ENCODE measurements at regions not wholly inside any gene's neighbourhood (a gene's known extent, or its start where the extent isn't known, plus 50 kb on each side); places are given as distances from the start of the nearest gene placed in this dataset.
A peak's percentile ranks its signal among the peaks of the same experiment; 100 is the strongest.

GRCh38 chr5:36786448-36787012 lies 90.0 kb upstream of the NIPBL start:
- Mint-ChIP-seq H3K9me3 (peaks cover 0 to 6% (median 4%) of the 10 kb centered on the region in 7 donors), H3K36me3 (no peaks in the 10 kb centered on the region), H3K27ac (no peak overlapping the region), H3K4me3 (no peak overlapping the region), H3K27me3 (ENCODE audit: low read depth in 3 of 3) (peaks cover 6 to 10% (median 6%) of the 10 kb centered on the region in 3 donors), H3K4me1 (peaks cover 2% of the 10 kb centered on the region)
- no peak overlapping the region for H3K9ac ChIP-seq (ENCODE audit: insufficient read depth, low read length, poor library complexity, severe bottlenecking)
- TF ChIP-seq CTCF (IDR thresholded peaks at IDR 0.05): no peak
- no peak for DNase-seq
- no peak overlapping the region for H3K4me2 ChIP-seq (replicated peaks; ENCODE audit: extremely low read depth, low read length, poor library complexity, severe bottlenecking)
- intact Hi-C loops (cut with micrococcal nuclease): no loop called here
- H4K20me1 ChIP-seq (ENCODE audit: insufficient read depth, low read length): no peaks in the 10 kb centered on the region
- WGBS (ENCODE audit: insufficient coverage): 88% methylated on average over 1 of the region's 1 CpG
- H3K27me3 ChIP-seq (ENCODE audit: control insufficient read depth in 2 of 2, insufficient read depth in 2 of 2, low read length in 2 of 2): no peaks in the 10 kb centered on the region
- H3K79me2 ChIP-seq (ENCODE audit: insufficient read depth, low read length): no peaks in the 10 kb centered on the region
- H3K9me3 ChIP-seq (replicated peaks in 1 of 2; ENCODE audit: control insufficient read depth in 1 of 2, insufficient read depth in 1 of 2, low read length in 2 of 2): no peaks in the 10 kb centered on the region
- H3K36me3 ChIP-seq (replicated peaks in 1 of 2; ENCODE audit: control insufficient read depth in 1 of 2, insufficient read depth in 2 of 2, low read length in 2 of 2): no peaks in the 10 kb centered on the region
- H3K4me3 ChIP-seq (replicated peaks in 1 of 3; ENCODE audit: low read depth in 2 of 3, low read length in 3 of 3): no peak overlapping the region
- H3K4me1 ChIP-seq (ENCODE audit: control insufficient read depth in 1 of 2, insufficient read depth in 2 of 2, low read length in 2 of 2): no peaks in the 10 kb centered on the region
- H3K27ac ChIP-seq (ENCODE audit: low read depth in 1 of 2, low read length in 2 of 2): no peak overlapping the region
- no peak overlapping the region for H2AFZ ChIP-seq (ENCODE audit: insufficient read depth, low read depth, low read length, poor library complexity, severe bottlenecking)

- no peak for TF ChIP-seq CTCF (IDR thresholded peaks at IDR 0.05)
- H3K4me2 ChIP-seq (replicated peaks; ENCODE audit: extremely low read depth, low read length, poor library complexity, severe bottlenecking): no peak overlapping the region
- Mint-ChIP-seq H3K36me3 (no peaks in the 10 kb centered on the region), H3K4me1 (peaks cover 2% of the 10 kb centered on the region), H3K4me3 (peak overlapping the region in 1 of 2 donors; percentile 9), H3K9me3 (peaks cover 0 to 6% (median 2%) of the 10 kb centered on the region in 7 donors), H3K27ac (no peak overlapping the region), H3K27me3 (ENCODE audit: low read depth in 3 of 3) (peaks cover 6 to 10% (median 8%) of the 10 kb centered on the region in 3 donors)
- no peaks in the 10 kb centered on the region for H3K4me1 ChIP-seq (ENCODE audit: control insufficient read depth in 1 of 2, insufficient read depth in 2 of 2, low read length in 2 of 2)
- H3K9me3 ChIP-seq (replicated peaks in 1 of 2; ENCODE audit: control insufficient read depth in 1 of 2, insufficient read depth in 1 of 2, low read length in 2 of 2): no peaks in the 10 kb centered on the region
- no peaks in the 10 kb centered on the region for H4K20me1 ChIP-seq (ENCODE audit: insufficient read depth, low read length)
- DNase-seq: no peak
- H3K36me3 ChIP-seq (replicated peaks in 1 of 2; ENCODE audit: control insufficient read depth in 1 of 2, insufficient read depth in 2 of 2, low read length in 2 of 2): no peaks in the 10 kb centered on the region
- H3K79me2 ChIP-seq (ENCODE audit: insufficient read depth, low read length): no peaks in the 10 kb centered on the region
- H2AFZ ChIP-seq (ENCODE audit: insufficient read depth, low read depth, low read length, poor library complexity, severe bottlenecking): no peak overlapping the region
- no peak overlapping the region for H3K9ac ChIP-seq (ENCODE audit: insufficient read depth, low read length, poor library complexity, severe bottlenecking)
- intact Hi-C loops (cut with micrococcal nuclease): no loop called here
- no peaks in the 10 kb centered on the region for H3K27me3 ChIP-seq (ENCODE audit: control insufficient read depth in 2 of 2, insufficient read depth in 2 of 2, low read length in 2 of 2)
- no peak overlapping the region for H3K4me3 ChIP-seq (replicated peaks in 1 of 3; ENCODE audit: low read depth in 2 of 3, low read length in 3 of 3)
- H3K27ac ChIP-seq (ENCODE audit: low read depth in 1 of 2, low read length in 2 of 2): no peak overlapping the region
- WGBS (ENCODE audit: insufficient coverage): 60% methylated on average over 3 of the region's 8 CpGs
Observed at GRCh38 chr5:36787365-36788093, 89.0 kb upstream of the NIPBL start.
